WTC11 (cell line): ENCODE measurements at regions not wholly inside any gene's neighbourhood (a gene's known extent, or its start where the extent isn't known, plus 50 kb on each side); places are given as distances from the start of the nearest gene placed in this dataset.

Experiments used
- ATAC-seq: fragments of 200-7000 bp; cut with Tn5 transposase; 2 replicates; pipeline ENCODE4 v1.10.0; 2021; ENCODE audit warnings: mild to moderate bottlenecking, moderate library complexity
- CTCF ChIA-PET: fragments of 300-600 bp; sonication (Branson Sonifier 250); formaldehyde crosslinking; loops from one replicate; lab custom pipeline; 2021; ENCODE audit warnings: antibody characterized with exemption; lab: Charles Lee
- POLR2A ChIA-PET: fragments of 350-600 bp; sonication (Branson Sonifier 250); formaldehyde crosslinking; loops from one replicate; lab custom pipeline; 2021; ENCODE audit warnings: antibody characterized with exemption; lab: Charles Lee
- DNase-seq: peaks from one replicate; pipeline ENCODE4 v3.0.0; 2021; ENCODE audit warnings: low spot score
- H3K27ac Mint-ChIP-seq: 2 replicates; pipeline ENCODE4 v1.8.0; 2021; ENCODE audit warnings: mixed read lengths
- H3K27me3 Mint-ChIP-seq: 2 replicates; pipeline ENCODE4 v1.8.0; 2021; ENCODE audit warnings: low read depth, mild to moderate bottlenecking, moderate library complexity, mixed read lengths
- H3K36me3 Mint-ChIP-seq: 2 replicates; pipeline ENCODE4 v1.8.0; 2021; ENCODE audit warnings: mixed read lengths
- H3K4me1 Mint-ChIP-seq: 2 replicates; pipeline ENCODE4 v1.8.0; 2022; ENCODE audit warnings: mixed read lengths
- H3K4me3 Mint-ChIP-seq: 2 replicates; pipeline ENCODE4 v1.8.0; 2021; ENCODE audit warnings: mild to moderate bottlenecking, moderate library complexity, mixed read lengths
- H3K9me3 Mint-ChIP-seq: 2 replicates; pipeline ENCODE4 v1.8.0; 2021; ENCODE audit warnings: mixed read lengths
- ATF1 ChIP-seq: sonication (generic); formaldehyde crosslinking; IDR thresholded peaks from 2 replicates; pipeline ENCODE4 v1.8.1; 2023; ENCODE audit warnings: mild to moderate bottlenecking, moderate library complexity, missing genetic modification reagents
- E2F1 ChIP-seq: sonication (generic); formaldehyde crosslinking; IDR thresholded peaks from 2 replicates; pipeline ENCODE4 v1.8.0; 2022; ENCODE audit warnings: mild to moderate bottlenecking, missing genetic modification reagents
- E2F4 ChIP-seq: sonication (generic); formaldehyde crosslinking; IDR thresholded peaks from 2 replicates; pipeline ENCODE4 v1.8.1; 2022; ENCODE audit warnings: low read depth, mild to moderate bottlenecking, moderate library complexity, missing genetic modification reagents, borderline replicate concordance
- EMX1 ChIP-seq: fragments of 250-450 bp; sonication (Bioruptor Pico); IDR thresholded peaks from 2 replicates; pipeline ENCODE4 v1.8.0; 2021; ENCODE audit warnings: mild to moderate bottlenecking
- ETV6 ChIP-seq: sonication (generic); formaldehyde crosslinking; IDR thresholded peaks from 2 replicates; pipeline ENCODE4 v1.8.1; 2022; ENCODE audit warnings: mild to moderate bottlenecking, missing genetic modification reagents
- GABPB1 ChIP-seq: sonication (generic); formaldehyde crosslinking; IDR thresholded peaks from 2 replicates; pipeline ENCODE4 v1.8.1; 2023; ENCODE audit warnings: mild to moderate bottlenecking, missing genetic modification reagents
- GRHL2 ChIP-seq: fragments of 250-450 bp; sonication (Bioruptor Pico); IDR thresholded peaks from 2 replicates; pipeline ENCODE4 v1.8.0; 2022; ENCODE audit warnings: mild to moderate bottlenecking, moderate library complexity; ENCODE audit not compliant: insufficient replicate concordance, severe bottlenecking
- GTF2I ChIP-seq: fragments of 250-450 bp; sonication (Bioruptor Pico); conservative IDR thresholded peaks from 2 replicates; pipeline ENCODE4 v1.4.0; 2021; ENCODE audit warnings: mild to moderate bottlenecking
- HMGA2 ChIP-seq: fragments of 250-450 bp; sonication (Bioruptor Pico); IDR thresholded peaks from 2 replicates; pipeline ENCODE4 v1.4.0; 2021; ENCODE audit warnings: mild to moderate bottlenecking, moderate library complexity
- IRF2 ChIP-seq: sonication (generic); formaldehyde crosslinking; IDR thresholded peaks from 2 replicates; pipeline ENCODE4 v1.8.0; 2022; ENCODE audit warnings: low read depth, missing genetic modification reagents, borderline replicate concordance
- NFYB ChIP-seq: sonication (generic); formaldehyde crosslinking; conservative IDR thresholded peaks from 2 replicates; pipeline ENCODE4 v1.8.0; 2022; ENCODE audit warnings: low read depth, missing genetic modification reagents
- NR3C1 ChIP-seq: sonication (generic); formaldehyde crosslinking; conservative IDR thresholded peaks from 2 replicates; pipeline ENCODE4 v1.8.1; 2023; ENCODE audit warnings: low read depth, mild to moderate bottlenecking, missing genetic modification reagents
- RELA ChIP-seq: sonication (generic); formaldehyde crosslinking; IDR thresholded peaks from 2 replicates; pipeline ENCODE4 v1.8.1; 2022; ENCODE audit warnings: missing genetic modification reagents, mild to moderate bottlenecking, borderline replicate concordance
- RORB ChIP-seq: fragments of 250-450 bp; sonication (Bioruptor Pico); IDR thresholded peaks from 2 replicates; pipeline ENCODE4 v1.9.0; 2021; ENCODE audit warnings: mild to moderate bottlenecking
- SMAD4 ChIP-seq: sonication (generic); formaldehyde crosslinking; IDR thresholded peaks from 2 replicates; pipeline ENCODE4 v1.8.0; 2022; ENCODE audit warnings: mild to moderate bottlenecking, missing genetic modification reagents
- SOX15 ChIP-seq: fragments of 250-450 bp; sonication (Bioruptor Pico); IDR thresholded peaks from 2 replicates; pipeline ENCODE4 v1.9.0; 2021; ENCODE audit warnings: mild to moderate bottlenecking
- TEAD1 ChIP-seq: sonication (generic); formaldehyde crosslinking; IDR thresholded peaks from 2 replicates; pipeline ENCODE4 v1.8.0; 2022; ENCODE audit warnings: mild to moderate bottlenecking, missing genetic modification reagents
- TP53 ChIP-seq: sonication (generic); formaldehyde crosslinking; IDR thresholded peaks from 2 replicates; pipeline ENCODE4 v1.8.1; 2023; ENCODE audit warnings: mild to moderate bottlenecking, missing genetic modification reagents
- ZBTB21 ChIP-seq: sonication (generic); formaldehyde crosslinking; IDR thresholded peaks from 2 replicates; pipeline ENCODE4 v1.8.1; 2023; ENCODE audit warnings: mild to moderate bottlenecking, missing genetic modification reagents, borderline replicate concordance
- ZNF219 ChIP-seq: sonication (generic); formaldehyde crosslinking; IDR thresholded peaks from 2 replicates; pipeline ENCODE4 v1.8.0; 2023; ENCODE audit warnings: missing genetic modification reagents, mild to moderate bottlenecking, borderline replicate concordance
- ZNF281 ChIP-seq: sonication (generic); formaldehyde crosslinking; IDR thresholded peaks from 2 replicates; pipeline ENCODE4 v1.8.0; 2023; ENCODE audit warnings: mild to moderate bottlenecking, missing genetic modification reagents
- ZNF317 ChIP-seq: sonication (generic); formaldehyde crosslinking; IDR thresholded peaks from 2 replicates; pipeline ENCODE4 v1.8.1; 2023; ENCODE audit warnings: low read depth, mild to moderate bottlenecking, moderate library complexity, missing genetic modification reagents, borderline replicate concordance
- ZNF396 ChIP-seq: fragments of 250-450 bp; sonication (Bioruptor Pico); IDR thresholded peaks from 2 replicates; pipeline ENCODE4 v1.8.0; 2021; ENCODE audit warnings: mild to moderate bottlenecking, moderate library complexity, borderline replicate concordance

- TF ChIP-seq ATF1 (CRISPR knock-in tag): no peak
- TF ChIP-seq NR3C1 (CRISPR knock-in tag): no peak
- TF ChIP-seq TEAD1 (CRISPR knock-in tag): no peak
- TF ChIP-seq ZNF219 (CRISPR knock-in tag): no peak
- TF ChIP-seq E2F4 (CRISPR knock-in tag): no peak
- no peak for TF ChIP-seq ZNF317 (CRISPR knock-in tag)
- TF ChIP-seq GABPB1: no peak
- no peak for TF ChIP-seq E2F1
- TF ChIP-seq IRF2 (CRISPR knock-in tag): no peak
- TF ChIP-seq SMAD4 (CRISPR knock-in tag): no peak
- TF ChIP-seq ZNF396 (CRISPR knock-in tag): no peak
- no peak for TF ChIP-seq ZBTB21 (CRISPR knock-in tag)
- no peak for TF ChIP-seq HMGA2 (CRISPR knock-in tag)
- no peak for TF ChIP-seq NFYB (CRISPR knock-in tag)
- no peak for TF ChIP-seq EMX1 (CRISPR knock-in tag)
- TF ChIP-seq TP53 (CRISPR knock-in tag): no peak
- TF ChIP-seq GTF2I (CRISPR knock-in tag): no peak
- TF ChIP-seq GRHL2 (CRISPR knock-in tag): no peak
- no peak for DNase-seq
- H3K36me3 Mint-ChIP-seq: no peaks in the 10 kb centered on the region
- POLR2A ChIA-PET: no interaction called here
- peaks cover 3% of the 10 kb centered on the region for H3K4me1 Mint-ChIP-seq
- H3K27me3 Mint-ChIP-seq: no peaks in the 10 kb centered on the region
- no peak overlapping the region for H3K4me3 Mint-ChIP-seq
- no peak overlapping the region for H3K27ac Mint-ChIP-seq
- peaks cover 20% of the 10 kb centered on the region; the same call in 1 of the 2 replicates for H3K9me3 Mint-ChIP-seq
- CTCF ChIA-PET: no interaction called here
- no peak for ATAC-seq
Measured at GRCh38 chr9:78707080-78707479, 410.2 kb downstream of the PSAT1 start.

- Mint-ChIP-seq H3K27me3 (no peaks in the 10 kb centered on the region), H3K27ac (peak overlapping the region; percentile 2; the same call in 1 of the 2 replicates), H3K36me3 (no peaks in the 10 kb centered on the region), H3K4me3 (no peak overlapping the region), H3K9me3 (peaks cover 20% of the 10 kb centered on the region; the same call in 1 of the 2 replicates), H3K4me1 (peaks cover 8% of the 10 kb centered on the region)
- ChIA-PET CTCF (no interaction called here), POLR2A (no interaction called here)
- TF ChIP-seq RELA (no peak), ZNF396 (CRISPR knock-in tag) (no peak), ETV6 (CRISPR knock-in tag) (no peak), RORB (CRISPR knock-in tag) (no peak), HMGA2 (CRISPR knock-in tag) (no peak), ZNF219 (CRISPR knock-in tag) (no peak), SOX15 (CRISPR knock-in tag) (no peak), ZNF281 (CRISPR knock-in tag) (no peak)
- no peak for ATAC-seq
- no peak for DNase-seq
Measured at GRCh38 chr9:78707481-78707991, 410.6 kb downstream of the PSAT1 start.
